MM.1S (cell line): ENCODE measurements at regions not wholly inside any gene's neighbourhood (a gene's known extent, or its start where the extent isn't known, plus 50 kb on each side); places are given as distances from the start of the nearest gene placed in this dataset.

Experiments
- EZH2 ChIP-seq: fragments of 300-600 bp; sonication (generic); optimal IDR thresholded peaks from 2 replicates; pipeline ENCODE3; 2017; ENCODE audit warnings: low read depth, mild to moderate bottlenecking, antibody characterized with exemption, low read length, mixed read lengths
- EZH2phosphoT487 ChIP-seq: fragments of 300-600 bp; sonication (generic); IDR thresholded peaks from 2 replicates; pipeline ENCODE4 v1.6.1; 2018; ENCODE audit warnings: antibody characterized with exemption, low read length
- TF ChIP-seq, protein P1 (sequence below): fragments of 300-600 bp; sonication (generic); IDR thresholded peaks from 2 replicates; pipeline ENCODE4 v1.5.1; 2016; ENCODE audit warnings: antibody characterized with exemption, low read length, mixed read lengths

- TF ChIP-seq, protein P1, sequence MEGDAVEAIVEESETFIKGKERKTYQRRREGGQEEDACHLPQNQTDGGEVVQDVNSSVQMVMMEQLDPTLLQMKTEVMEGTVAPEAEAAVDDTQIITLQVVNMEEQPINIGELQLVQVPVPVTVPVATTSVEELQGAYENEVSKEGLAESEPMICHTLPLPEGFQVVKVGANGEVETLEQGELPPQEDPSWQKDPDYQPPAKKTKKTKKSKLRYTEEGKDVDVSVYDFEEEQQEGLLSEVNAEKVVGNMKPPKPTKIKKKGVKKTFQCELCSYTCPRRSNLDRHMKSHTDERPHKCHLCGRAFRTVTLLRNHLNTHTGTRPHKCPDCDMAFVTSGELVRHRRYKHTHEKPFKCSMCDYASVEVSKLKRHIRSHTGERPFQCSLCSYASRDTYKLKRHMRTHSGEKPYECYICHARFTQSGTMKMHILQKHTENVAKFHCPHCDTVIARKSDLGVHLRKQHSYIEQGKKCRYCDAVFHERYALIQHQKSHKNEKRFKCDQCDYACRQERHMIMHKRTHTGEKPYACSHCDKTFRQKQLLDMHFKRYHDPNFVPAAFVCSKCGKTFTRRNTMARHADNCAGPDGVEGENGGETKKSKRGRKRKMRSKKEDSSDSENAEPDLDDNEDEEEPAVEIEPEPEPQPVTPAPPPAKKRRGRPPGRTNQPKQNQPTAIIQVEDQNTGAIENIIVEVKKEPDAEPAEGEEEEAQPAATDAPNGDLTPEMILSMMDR, result no peak
- TF ChIP-seq EZH2 (no peak), EZH2phosphoT487 (no peak)
Measured at GRCh38 chr12:11987901-11988300, 82.8 kb upstream of the BCL2L14 start.
